ENCODE measurements at regions not wholly inside any gene's neighbourhood (a gene's known extent, or its start where the extent isn't known, plus 50 kb on each side); places are given as distances from the start of the nearest gene placed in this dataset.

DNA sequence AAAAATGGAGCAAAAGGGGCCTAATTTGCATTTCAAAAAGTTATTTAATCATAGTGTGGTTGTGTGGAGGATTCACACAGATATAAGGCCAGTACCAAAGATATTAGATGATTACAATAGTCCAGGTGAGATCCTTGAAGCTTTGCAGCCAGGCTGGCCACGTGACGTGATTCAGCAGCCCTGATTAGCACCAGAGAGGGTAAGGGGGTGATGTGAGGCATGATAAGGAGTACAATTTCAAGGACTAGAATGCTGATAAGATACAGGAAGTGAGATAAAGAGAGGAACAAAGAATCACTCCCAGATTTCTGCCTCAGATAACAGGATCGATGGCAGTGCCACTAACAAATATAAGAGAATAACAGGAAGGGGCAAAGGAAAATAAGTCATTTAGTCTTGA, 108.4 kb upstream of the PALS2 start:
- TF ChIP-seq, protein P1, sequence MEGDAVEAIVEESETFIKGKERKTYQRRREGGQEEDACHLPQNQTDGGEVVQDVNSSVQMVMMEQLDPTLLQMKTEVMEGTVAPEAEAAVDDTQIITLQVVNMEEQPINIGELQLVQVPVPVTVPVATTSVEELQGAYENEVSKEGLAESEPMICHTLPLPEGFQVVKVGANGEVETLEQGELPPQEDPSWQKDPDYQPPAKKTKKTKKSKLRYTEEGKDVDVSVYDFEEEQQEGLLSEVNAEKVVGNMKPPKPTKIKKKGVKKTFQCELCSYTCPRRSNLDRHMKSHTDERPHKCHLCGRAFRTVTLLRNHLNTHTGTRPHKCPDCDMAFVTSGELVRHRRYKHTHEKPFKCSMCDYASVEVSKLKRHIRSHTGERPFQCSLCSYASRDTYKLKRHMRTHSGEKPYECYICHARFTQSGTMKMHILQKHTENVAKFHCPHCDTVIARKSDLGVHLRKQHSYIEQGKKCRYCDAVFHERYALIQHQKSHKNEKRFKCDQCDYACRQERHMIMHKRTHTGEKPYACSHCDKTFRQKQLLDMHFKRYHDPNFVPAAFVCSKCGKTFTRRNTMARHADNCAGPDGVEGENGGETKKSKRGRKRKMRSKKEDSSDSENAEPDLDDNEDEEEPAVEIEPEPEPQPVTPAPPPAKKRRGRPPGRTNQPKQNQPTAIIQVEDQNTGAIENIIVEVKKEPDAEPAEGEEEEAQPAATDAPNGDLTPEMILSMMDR (conservative IDR thresholded peaks at IDR 0.05 in 1 of 2, IDR thresholded peaks at IDR 0.05 in 1 of 2; ENCODE audit: low read depth in 1 of 2, low read length in 2 of 2), result no peak
- no peak for TF ChIP-seq EZH2 (IDR thresholded peaks at IDR 0.05; ENCODE audit: low read length, missing control alignments)

Data from fibroblast of lung (primary cell).